Thymus (tissue), 11 donors: ENCODE measurements at regions not wholly inside any gene's neighbourhood (a gene's known extent, or its start where the extent isn't known, plus 50 kb on each side); places are given as distances from the start of the nearest gene placed in this dataset.

ENCODE experiments used
- DNase-seq, 9 donors: peaks; one replicate each; pipeline ENCODE4 v3.0.0-alpha.2; 2013; ENCODE audit warnings: low spot score in 9 of 9, low read depth in 6 of 9, missing footprints in 1 of 9
- H3K27ac ChIP-seq, 2 donors: one replicate each; pipeline ENCODE4 v1.5.1; 2013; ENCODE audit warnings: control low read depth in 1 of 2, low read depth in 1 of 2, low read length in 1 of 2, mild to moderate bottlenecking in 1 of 2, moderate library complexity in 1 of 2
- H3K27me3 ChIP-seq, 2 donors: one replicate each; pipeline ENCODE4 v1.5.1; 2013; ENCODE audit warnings: low read length in 1 of 2; ENCODE audit not compliant: control insufficient read depth in 2 of 2, insufficient read depth in 1 of 2
- H3K36me3 ChIP-seq, 2 donors: one replicate each; pipeline ENCODE4 v1.5.1; 2013; ENCODE audit warnings: low read length in 1 of 2, mild to moderate bottlenecking in 1 of 2, moderate library complexity in 1 of 2; ENCODE audit not compliant: control insufficient read depth in 2 of 2, insufficient read depth in 2 of 2
- H3K4me1 ChIP-seq, 2 donors: one replicate each; pipeline ENCODE4 v1.5.1; 2013; ENCODE audit warnings: low read length in 2 of 2; ENCODE audit not compliant: control insufficient read depth in 2 of 2, insufficient read depth in 2 of 2
- H3K4me3 ChIP-seq, 2 donors: one replicate each; pipeline ENCODE4 v1.5.1; 2013; ENCODE audit warnings: low read length in 2 of 2, control low read depth in 1 of 2, mild to moderate bottlenecking in 1 of 2
- H3K9me3 ChIP-seq, 2 donors: one replicate each; pipeline ENCODE4 v1.5.1; 2013; ENCODE audit warnings: low read length in 1 of 2, mild to moderate bottlenecking in 1 of 2; ENCODE audit not compliant: control insufficient read depth in 2 of 2, insufficient read depth in 1 of 2
- WGBS: extraction: QIAGEN DNeasy Blood & Tissue Kit; methylation state at CpG from one replicate; pipeline ENCODE4 v1.1.7; 2013; 5-methylcytosine and 5-hydroxymethylcytosine counted together
- donor health status: healthy.

GRCh38 chr2:76668279-76668678, 853.9 kb downstream of the LRRTM4 start:
- no peaks in the 10 kb centered on the region for H3K36me3 ChIP-seq
- WGBS = 83% methylated on average over 1 of the region's 1 CpG
- H3K4me3 ChIP-seq = no peak overlapping the region
- no peaks in the 10 kb centered on the region for H3K27me3 ChIP-seq
- no peak overlapping the region for H3K27ac ChIP-seq
- no peaks in the 10 kb centered on the region for H3K4me1 ChIP-seq
- H3K9me3 ChIP-seq = no peaks in the 10 kb centered on the region
- no peak for DNase-seq

- Histone ChIP-seq H3K4me1 (no peaks in the 10 kb centered on the region), H3K36me3 (no peaks in the 10 kb centered on the region), H3K27ac (no peak overlapping the region), H3K4me3 (no peak overlapping the region), H3K9me3 (no peaks in the 10 kb centered on the region), H3K27me3 (no peaks in the 10 kb centered on the region)
- DNase-seq = no peak
- 62% methylated on average over 8 of the region's 8 CpGs for WGBS
Observed at GRCh38 chr2:76667821-76668271, 854.3 kb downstream of the LRRTM4 start.

- Histone ChIP-seq H3K9me3 (no peaks in the 10 kb centered on the region), H3K4me1 (no peaks in the 10 kb centered on the region), H3K36me3 (no peaks in the 10 kb centered on the region), H3K27ac (no peak overlapping the region), H3K27me3 (no peaks in the 10 kb centered on the region), H3K4me3 (no peak overlapping the region)
- DNase-seq = no peak
- 16% methylated on average over 2 of the region's 2 CpGs for WGBS
Observed at GRCh38 chr2:76642129-76642528, 880.0 kb downstream of the LRRTM4 start.

- Histone ChIP-seq H3K27me3 (no peaks in the 10 kb centered on the region), H3K27ac (no peak overlapping the region), H3K4me1 (no peaks in the 10 kb centered on the region), H3K36me3 (no peaks in the 10 kb centered on the region), H3K4me3 (no peak overlapping the region), H3K9me3 (no peaks in the 10 kb centered on the region)
- 96% methylated on average over 3 of the region's 3 CpGs for WGBS
- DNase-seq = no peak
Observed at GRCh38 chr2:76641506-76641905, 880.7 kb downstream of the LRRTM4 start.

- H3K27ac ChIP-seq = no peak overlapping the region
- no peaks in the 10 kb centered on the region for H3K9me3 ChIP-seq
- no peak overlapping the region for H3K4me3 ChIP-seq
- H3K36me3 ChIP-seq = no peaks in the 10 kb centered on the region
- no peaks in the 10 kb centered on the region for H3K4me1 ChIP-seq
- no peak for DNase-seq
- 87% methylated on average over 1 of the region's 1 CpG for WGBS
- no peaks in the 10 kb centered on the region for H3K27me3 ChIP-seq
Observed at GRCh38 chr2:76640905-76641304, 881.3 kb downstream of the LRRTM4 start.

DNA sequence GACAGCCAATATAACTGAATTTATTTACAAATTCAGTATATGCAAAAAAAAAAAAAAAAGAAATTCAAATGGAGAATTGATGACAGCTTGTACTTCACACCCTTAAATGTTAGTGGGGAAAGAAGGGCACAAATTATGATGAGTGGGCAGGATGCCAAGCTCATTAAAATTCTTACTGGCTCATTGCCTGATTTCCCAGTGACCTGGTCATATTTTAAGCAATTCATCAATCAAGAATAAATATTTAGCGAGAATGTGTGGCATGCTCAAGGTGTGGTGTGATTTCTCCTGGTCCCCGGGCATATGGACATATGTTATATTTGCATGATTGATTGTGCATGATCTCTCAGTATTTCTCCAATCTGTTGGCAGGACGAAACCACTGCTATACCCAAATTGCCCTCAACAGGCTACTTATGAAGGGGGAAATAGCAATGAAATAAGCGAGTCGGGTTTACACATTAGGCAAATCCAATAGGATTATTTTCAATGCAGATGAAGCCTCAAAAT, 883.0 kb downstream of the LRRTM4 start:
- Histone ChIP-seq H3K4me1 (no peaks in the 10 kb centered on the region), H3K9me3 (no peaks in the 10 kb centered on the region), H3K27ac (no peak overlapping the region), H3K27me3 (no peaks in the 10 kb centered on the region), H3K4me3 (no peak overlapping the region), H3K36me3 (no peaks in the 10 kb centered on the region)
- no peak for DNase-seq
- 90% methylated on average over 5 of the region's 5 CpGs for WGBS

DNA sequence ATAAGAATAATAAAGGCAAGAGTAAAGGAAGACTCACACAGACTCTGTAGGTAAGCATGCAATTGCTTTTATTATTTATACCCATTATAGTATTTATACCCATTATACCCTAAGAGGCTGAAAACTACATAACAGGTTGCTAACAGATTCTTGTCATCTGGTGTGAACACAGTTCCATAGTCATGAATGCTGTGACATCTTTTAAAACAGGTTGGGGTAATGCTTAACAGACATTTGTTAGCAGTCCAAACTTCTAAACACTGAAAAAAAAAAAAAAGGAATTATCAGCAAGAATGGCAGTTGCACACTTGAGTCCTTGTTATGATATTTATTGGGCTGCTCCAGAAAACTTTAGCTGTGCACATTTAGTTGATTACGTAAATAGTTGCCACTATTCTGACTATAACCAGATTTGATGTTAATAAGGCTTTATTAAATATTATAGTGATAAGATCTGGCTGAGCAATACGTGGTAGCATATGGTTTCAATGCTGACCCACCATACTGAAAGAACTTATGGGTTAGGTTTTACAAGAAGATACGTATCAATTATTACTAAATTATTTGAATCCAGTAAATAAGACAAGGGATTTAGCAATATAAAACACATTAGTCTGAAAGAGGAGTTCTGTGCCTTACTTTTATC, 888.8 kb downstream of the LRRTM4 start:
- no peak overlapping the region for H3K27ac ChIP-seq
- H3K4me1 ChIP-seq = no peaks in the 10 kb centered on the region
- no peaks in the 10 kb centered on the region for H3K27me3 ChIP-seq
- no peak for DNase-seq
- H3K9me3 ChIP-seq = no peaks in the 10 kb centered on the region
- no peak overlapping the region for H3K4me3 ChIP-seq
- 91% methylated on average over 3 of the region's 3 CpGs for WGBS
- H3K36me3 ChIP-seq = no peaks in the 10 kb centered on the region

- WGBS = 82% methylated on average over 3 of the region's 3 CpGs
- Histone ChIP-seq H3K4me1 (no peaks in the 10 kb centered on the region), H3K27ac (no peak overlapping the region), H3K9me3 (no peaks in the 10 kb centered on the region), H3K27me3 (no peaks in the 10 kb centered on the region), H3K4me3 (no peak overlapping the region), H3K36me3 (no peaks in the 10 kb centered on the region)
- DNase-seq = no peak
Observed at GRCh38 chr2:76625101-76625500, 897.1 kb downstream of the LRRTM4 start.

DNA sequence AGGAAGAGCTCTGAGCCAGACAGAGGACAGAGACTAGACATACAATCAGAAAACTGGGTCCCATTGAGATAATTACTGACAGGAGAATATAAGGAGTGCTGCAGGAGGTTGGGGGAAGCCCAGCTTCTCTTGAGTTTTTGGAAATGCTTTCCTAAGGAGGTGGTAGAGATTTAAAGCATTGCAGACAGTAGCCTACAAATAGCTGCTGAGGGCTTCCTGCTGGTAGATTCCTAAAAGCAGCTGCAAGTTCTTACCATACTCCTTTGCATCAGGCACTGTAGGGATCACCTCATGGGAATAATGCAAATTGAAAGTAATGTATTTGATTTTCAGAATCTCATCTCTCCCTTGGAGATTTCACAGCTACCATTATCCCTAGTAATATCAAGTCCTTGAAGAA, 902.6 kb upstream of the GCFC2 start:
- Histone ChIP-seq H3K9me3 (no peaks in the 10 kb centered on the region), H3K27me3 (no peaks in the 10 kb centered on the region), H3K4me1 (no peaks in the 10 kb centered on the region), H3K27ac (no peak overlapping the region), H3K4me3 (no peak overlapping the region), H3K36me3 (no peaks in the 10 kb centered on the region)
- DNase-seq = no peak
